Activated CD4-positive, CD25-positive, alpha-beta regulatory T cell treated with anti-CD3 and anti-CD28 coated beads, Interleukin-2, amount 50 U/mL, for 24 hours (primary cell): ENCODE measurements at regions not wholly inside any gene's neighbourhood (a gene's known extent, or its start where the extent isn't known, plus 50 kb on each side); places are given as distances from the start of the nearest gene placed in this dataset.

Experiments used
- ATAC-seq, 2 donors: fragments of 150-1000 bp; cut with Tn5 transposase; one replicate each; pipeline ENCODE4 v1.10.0; 2021; ENCODE audit warnings: mild to moderate bottlenecking in 1 of 2, moderate library complexity in 1 of 2

DNA sequence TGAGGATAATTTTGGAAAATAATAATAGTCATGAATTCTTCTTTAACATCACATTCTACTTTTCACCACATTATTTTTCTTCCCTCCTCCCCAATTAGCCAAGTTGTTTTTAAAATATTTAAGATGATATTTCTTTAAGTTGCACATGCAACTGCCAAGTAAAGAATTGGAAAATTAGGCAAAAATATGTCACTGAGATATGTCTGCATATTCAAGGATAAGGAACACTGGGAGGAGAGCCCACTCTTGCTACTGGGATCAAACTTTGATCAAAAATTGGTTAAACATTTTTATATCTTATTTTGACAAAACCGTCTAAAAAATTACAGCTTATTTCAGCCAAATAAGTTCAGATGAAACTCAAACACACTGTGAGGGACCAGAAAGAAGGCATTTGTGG, 231.2 kb upstream of the TMTC1 start:
- no peak for ATAC-seq

DNA sequence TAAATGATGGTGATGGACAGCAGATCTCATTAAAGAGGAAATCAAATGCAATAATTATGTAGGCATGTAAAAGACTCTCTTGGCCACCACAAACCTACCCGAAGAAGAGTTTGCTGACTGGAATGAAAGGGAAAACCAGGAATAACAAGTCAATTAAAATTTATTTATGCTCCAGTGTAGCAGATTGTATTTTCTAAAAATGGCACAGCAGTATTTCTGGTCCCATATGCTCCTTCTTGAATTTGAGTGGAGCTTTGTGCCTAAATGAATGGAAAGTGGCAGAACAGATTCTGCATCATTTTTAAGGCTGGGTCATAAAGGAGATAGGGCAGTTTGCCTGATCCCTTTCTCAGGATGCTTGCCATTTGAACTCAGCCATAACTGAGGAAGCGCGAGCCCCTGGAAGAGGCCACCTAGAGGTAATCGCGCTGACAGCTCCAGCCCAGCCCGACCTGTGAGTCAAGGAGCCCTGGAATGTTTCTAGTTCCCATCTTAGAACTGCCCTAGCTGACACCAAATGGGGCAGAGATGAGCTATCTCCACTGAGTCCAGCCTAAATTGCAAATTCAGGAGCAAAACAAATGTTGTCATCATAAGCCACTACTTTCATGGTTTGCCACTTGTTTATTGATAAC, 229.2 kb upstream of the TMTC1 start:
- no peak for ATAC-seq

DNA sequence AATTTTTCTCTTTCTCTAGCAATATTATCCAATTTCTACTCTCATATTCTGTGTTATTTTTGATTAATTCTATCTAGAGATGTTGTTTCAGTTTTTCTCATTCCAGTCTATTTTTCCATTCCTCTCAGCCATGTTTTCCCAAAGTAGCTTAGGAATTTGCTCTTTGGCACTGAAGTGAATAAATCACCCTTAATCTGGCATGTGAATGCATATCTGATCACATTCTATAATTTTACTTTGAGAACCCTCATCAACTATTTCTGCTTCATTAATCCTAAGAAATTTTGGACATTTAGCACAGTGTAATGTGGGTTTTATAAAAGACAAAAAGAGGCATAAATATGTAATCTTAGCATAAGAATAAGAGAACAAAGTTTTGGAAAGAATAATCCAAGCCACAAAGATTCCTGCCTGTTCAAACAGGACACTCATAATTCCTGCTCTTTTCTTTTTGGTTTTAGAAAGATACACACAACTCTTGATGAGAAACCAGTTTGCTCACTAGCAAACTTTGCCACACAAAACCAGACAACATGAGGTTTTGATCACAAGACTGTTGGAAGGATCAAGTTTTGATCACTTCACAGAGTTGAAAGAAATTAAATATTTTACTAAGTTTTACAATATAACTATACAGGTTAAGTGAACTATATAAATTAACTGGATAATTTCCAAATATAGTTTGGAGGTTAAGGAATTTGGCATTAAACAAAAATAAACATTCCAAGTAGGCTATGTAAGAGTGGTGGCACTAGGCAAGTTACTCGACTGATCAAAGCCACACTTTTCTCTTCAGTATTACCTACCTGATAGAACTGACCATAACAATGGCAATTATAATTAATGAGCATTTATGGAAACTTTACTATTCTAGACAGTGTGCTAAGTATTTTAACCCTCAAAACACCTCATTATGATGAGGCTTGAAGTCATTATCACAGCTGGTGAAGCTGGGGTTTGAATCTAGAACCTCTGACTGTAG, 226.6 kb upstream of the TMTC1 start:
- ATAC-seq, result no peak

DNA sequence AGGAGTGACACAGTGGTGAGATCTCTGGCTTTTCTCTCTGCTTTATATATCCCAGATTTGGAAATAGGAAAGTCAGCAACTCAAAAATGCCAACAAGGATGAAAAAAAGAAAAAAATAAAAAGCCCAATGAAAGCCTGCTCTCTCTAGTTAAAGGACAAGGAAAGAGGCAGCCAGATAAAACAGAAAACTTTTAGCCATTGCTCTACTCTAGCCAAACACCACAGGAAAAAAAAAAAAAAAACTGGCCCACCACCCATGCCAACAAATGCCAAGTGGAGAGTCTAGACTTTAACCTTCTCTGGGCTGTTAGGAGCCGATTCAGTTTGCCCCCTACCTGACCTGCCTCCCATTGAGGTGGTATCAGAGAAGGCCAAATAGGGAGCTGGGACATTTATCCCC, 222.3 kb upstream of the TMTC1 start:
- ATAC-seq, result no peak

DNA sequence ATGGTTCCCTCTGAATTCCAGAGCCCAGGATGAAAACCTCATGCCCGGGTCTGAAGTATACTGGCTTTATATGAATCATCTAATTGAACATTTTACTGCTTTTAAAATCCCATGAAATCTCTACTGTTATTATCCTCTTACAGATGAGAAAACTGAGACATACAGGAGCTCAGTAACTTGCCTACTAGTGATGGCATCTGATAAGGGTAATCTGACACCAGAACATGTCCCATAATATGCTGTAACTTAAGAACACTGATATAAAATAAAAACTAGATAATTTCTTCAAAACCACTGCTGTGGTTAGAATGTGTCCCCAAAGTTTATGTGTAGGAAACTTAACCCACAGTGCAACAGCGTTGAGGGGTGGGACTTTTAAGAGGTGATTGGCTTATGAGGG, 219.6 kb upstream of the TMTC1 start:
- ATAC-seq, result no peak

DNA sequence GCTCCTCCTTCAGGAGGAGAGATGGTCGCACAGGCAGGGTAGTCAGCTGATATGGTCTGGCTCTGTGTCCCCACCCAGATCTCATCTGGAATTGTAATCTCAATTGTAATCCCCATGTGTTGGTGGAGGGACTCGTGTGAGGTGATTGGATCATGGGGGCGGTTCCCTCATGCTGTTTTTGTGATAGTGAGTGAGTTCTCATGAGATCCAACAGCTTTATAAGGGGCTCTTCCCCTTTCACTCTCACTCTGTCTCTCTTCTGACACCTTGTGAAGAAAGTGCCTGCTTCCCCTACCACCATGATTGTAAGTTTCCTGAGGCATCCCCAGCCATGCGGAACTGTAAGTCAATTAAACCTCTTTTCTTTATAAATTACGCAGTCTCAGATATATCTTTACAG, 218.9 kb upstream of the TMTC1 start:
- ATAC-seq, result no peak

DNA sequence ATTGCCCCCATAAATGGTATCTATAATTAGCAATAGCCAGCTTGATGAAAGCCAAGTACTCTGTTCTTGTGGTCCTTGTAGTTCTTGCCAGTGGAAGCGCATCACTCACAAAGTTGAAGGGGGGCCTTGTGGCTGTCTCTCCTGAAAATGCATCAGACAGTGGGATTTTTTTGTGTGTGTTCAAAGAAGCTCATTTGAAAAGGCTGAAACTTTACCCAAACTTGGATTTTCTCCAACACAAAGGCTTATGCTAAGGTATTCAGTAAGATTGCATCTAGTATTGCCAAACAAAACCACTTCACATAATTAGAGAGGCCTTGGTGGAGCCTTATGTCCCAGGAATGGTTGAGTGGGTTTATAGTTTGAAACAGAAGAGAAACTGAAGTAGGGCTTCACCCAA, 216.7 kb upstream of the TMTC1 start:
- ATAC-seq, result no peak

DNA sequence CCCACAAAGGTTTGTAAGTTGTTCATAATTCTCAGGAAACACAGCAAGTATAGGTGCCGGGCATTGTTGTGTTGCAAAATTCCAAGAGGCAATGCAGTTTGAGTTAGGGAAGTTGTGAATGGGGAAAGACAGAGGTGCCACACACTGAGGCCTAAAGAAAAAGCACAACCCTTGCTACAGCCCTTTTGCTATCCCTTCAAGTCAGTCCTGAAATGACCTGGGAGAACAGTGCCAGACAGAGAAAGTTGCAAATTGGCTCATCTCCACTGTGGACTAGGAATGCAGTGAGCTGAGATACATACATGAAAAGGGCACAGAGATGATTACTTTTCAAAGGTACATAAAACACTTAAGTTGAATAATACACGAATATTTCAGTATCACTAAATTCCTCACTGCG, 213.3 kb upstream of the TMTC1 start:
- no peak for ATAC-seq

DNA sequence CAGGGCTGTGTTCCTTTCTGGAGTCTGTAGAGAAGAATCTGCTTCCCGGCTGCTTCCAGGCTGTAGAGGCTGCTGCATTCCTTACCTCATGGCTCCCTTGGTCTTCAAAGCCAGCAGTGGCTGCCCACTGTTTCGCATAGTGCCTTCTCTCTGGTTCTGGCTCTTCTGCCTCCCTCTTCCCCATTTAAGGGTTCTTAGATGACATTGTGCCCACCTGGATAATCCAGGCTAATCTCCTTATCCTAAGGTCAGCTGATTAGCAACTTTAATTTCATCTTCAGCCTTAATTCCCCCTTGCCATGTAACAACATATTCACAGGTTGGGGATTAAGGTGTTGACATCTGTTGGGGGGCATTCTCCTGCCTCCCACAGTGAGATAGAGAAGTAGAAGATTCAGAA, 208.6 kb upstream of the TMTC1 start:
- ATAC-seq, result no peak

DNA sequence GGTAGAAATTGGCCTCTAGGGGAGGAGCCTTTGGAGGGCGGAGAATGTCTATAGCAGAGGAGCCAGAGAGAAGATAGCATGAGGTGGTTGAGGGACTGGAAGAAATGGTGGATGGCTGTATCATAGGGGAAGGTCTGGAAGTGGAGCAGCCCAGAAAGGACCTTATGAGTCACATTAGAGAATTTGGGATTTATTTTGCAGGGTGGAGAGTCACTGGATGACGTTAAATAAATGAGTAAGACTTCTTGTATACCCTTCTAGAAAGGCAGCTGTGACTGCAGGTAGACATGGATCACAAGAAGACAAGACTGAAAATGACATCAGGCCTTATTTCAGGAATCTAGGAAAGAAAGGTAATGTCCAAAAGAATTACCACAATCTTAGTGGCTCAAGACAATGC, 208.2 kb upstream of the TMTC1 start:
- ATAC-seq, result no peak

DNA sequence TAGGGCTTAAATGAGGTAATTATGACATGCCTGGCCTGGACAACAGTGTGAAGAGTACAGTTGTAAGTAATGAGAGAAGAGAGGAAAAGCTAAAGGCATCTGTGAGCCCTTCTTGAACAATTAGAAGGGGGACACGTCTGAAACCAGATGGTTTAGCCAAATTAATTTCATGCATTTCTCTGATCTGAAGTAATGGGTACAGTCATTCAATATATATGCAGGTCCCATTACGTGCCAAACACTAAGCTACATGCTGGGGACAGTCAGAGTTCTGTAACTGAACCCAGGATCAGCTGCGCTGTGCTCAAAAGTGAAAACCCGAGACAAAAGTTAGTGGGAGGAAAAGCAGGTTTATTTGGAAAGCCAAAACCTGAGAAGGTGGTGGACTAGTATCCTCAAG, 207.2 kb upstream of the TMTC1 start:
- no peak for ATAC-seq

DNA sequence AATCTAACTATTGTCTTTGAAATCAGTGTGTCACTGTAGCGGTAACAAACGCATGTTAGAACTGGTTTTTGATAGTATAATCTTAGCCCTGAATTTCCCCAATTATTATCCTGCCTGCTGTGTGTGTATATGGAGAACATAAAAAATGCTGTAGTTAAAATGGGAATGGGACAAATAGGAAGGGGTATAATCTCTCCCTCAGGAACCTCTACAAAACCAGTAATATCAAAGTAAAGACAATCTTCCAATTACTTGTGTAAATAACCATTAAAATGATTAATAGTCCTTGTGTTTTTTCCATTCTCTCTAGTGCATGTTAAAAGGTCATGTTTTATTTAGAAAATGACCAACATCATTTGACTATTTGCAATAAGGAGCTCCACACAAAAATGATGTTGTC, 200.1 kb upstream of the TMTC1 start:
- ATAC-seq, result no peak

DNA sequence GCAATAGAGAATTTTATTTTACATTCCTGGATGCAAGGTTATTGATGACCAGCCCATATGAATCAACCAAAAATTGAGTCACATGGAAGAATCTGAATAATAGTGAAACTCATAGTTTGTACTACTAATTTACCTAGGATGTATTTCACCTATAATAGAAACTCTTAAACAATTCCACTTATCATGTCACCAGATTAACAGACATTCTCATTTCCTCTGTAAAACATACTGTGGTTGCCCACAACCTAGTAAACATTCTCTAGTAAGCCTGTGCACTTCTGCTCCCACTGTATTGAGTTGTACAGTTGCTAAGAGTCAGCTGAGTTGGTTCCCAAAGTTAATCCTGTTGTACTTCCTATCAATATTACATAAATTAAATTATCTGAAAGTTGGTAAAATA, 196.6 kb upstream of the TMTC1 start:
- ATAC-seq, result no peak

DNA sequence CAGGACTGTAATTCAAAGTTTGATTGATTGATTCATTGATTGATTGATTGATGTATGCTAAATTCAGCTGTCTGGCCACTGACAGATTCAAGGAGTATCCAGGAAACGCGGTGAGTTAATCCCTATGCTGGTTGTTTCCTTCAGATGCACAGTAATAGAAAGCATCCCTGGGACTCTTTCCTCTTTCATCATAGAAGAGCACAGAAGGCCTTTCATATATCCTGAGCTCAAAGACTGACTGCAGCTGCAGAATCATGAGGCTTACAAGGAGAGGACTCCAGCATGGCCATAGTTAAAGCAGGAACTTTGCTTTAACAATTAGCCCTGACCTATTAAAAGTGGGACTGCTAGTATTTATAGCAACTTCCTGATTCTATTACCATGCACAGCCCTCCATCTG, 187.7 kb upstream of the TMTC1 start:
- no peak for ATAC-seq

DNA sequence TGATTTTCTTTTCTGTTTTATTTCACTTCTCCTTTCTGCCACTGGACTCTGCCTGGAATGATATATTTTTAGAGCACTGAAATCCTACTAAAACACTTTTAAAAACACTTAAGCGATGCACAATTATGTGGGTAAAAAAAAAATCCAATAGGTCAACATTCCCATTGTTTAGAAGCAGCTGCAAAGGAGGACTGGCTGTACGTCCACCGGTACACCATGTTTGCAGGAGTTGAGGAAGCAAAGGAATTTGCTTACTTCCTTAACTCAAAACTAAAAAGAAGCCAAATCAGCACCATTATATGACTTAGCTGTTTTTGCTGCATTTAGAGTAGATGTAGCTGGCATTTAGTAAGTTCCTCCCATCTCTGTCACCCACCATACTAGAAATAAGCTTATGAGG, 186.8 kb upstream of the TMTC1 start:
- ATAC-seq, result no peak

DNA sequence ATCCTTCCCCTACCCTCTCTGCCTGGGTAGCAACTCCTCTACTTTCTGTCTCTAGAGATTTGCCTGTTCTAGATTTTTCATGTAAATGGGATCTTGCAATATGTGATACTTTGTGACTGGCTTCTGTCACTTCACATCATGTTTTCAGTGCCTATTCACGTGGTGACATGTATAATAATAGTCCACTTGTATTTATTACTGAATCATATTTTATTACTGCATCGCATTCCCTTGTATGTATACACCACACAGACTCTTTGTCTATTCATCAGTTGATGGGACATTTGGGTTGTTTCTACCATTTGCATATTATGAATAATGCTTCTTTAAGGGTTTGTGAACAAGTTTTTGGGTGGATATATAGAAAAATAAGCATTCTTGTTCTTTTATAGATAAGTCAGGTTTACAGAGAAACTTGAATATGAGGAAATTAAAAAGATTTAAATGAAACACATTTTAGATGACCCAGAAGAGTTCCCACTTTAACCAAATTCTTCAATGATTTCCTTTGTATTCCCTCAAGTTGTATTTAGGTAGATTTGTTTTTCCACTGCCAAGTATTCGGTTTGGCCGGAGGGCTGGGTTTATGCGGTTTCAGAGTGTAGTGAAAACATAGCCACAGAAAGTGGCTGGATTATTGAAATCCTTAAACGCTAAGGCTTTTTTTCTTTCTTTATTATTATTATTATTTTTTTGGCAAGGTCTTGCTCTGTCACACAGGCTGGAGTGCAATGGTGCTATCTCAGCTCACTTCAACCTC, 178.7 kb upstream of the TMTC1 start:
- no peak for ATAC-seq

DNA sequence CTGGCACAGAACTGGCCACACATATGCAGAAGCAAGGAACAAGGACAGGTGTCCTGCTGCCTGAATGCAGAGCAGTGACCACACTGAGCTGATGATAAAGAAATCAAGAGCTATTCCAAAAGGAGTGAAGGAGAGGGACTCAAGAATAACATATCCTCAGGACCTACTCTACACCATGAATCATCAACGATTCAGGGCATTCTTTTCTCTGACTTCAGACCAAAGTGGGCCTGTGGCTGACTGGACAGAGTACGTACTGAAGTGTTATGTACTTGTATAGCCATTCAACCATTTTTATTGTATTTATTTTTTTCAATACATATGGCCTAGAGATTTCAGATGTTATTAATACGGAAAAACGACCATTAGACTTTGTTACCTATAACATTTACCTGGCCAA, 177.5 kb upstream of the TMTC1 start:
- ATAC-seq, result no peak

DNA sequence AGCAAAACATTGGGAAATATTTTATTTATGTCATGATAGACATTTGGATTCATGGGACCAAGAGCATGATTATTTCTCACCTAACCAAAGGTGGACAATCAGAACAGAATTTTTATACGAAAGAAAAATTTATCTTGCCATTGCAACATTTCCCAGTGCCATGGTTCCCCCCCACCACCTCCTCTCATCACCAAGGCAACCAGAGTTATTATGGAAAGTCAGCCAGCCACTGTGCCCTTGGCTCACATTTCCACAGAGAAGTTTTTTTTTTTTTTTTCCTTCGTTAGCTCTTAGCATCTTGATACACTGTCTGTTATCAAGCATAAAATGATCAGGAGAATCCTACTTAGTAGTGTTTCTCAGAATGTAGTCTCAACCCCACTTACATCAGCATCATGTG, 176.4 kb upstream of the TMTC1 start:
- ATAC-seq, result no peak

DNA sequence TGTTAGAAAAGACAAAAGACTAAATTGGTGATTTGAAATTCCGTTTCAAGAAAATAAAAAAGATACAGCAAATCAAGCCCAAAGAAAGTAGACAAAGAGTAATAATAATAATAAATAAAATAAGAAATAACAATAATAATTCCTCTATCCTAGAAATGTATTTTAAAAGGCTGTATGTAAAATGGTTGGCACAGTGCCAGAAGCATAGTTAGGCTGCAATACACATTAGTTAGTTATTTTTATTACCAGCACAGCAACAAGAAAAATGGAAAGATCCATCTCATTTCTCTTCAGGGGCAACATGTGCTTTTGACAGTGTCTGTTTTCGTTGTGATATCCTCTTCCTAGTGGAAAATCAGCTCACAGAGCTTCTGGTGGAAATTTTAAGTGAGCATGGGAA, 174.1 kb upstream of the TMTC1 start:
- ATAC-seq, result no peak

DNA sequence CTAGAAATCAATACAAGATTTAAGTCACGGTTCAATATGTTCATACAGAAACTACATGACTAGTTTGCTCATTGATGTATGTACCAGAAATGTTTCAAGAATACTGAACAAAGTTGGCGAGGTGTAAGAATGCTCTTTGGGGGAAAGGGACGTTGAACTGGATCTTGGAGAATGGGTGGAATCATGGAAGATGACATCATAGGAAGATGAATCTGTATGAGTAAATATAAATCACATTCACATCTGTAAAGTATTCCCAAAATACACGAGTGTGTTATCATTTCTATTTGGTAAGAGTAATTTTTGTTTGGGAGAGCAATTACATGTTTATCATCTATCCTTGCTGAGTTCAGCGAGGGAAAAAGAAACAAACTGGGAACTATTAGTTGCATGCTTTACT, 162.2 kb upstream of the TMTC1 start:
- ATAC-seq, result no peak

DNA sequence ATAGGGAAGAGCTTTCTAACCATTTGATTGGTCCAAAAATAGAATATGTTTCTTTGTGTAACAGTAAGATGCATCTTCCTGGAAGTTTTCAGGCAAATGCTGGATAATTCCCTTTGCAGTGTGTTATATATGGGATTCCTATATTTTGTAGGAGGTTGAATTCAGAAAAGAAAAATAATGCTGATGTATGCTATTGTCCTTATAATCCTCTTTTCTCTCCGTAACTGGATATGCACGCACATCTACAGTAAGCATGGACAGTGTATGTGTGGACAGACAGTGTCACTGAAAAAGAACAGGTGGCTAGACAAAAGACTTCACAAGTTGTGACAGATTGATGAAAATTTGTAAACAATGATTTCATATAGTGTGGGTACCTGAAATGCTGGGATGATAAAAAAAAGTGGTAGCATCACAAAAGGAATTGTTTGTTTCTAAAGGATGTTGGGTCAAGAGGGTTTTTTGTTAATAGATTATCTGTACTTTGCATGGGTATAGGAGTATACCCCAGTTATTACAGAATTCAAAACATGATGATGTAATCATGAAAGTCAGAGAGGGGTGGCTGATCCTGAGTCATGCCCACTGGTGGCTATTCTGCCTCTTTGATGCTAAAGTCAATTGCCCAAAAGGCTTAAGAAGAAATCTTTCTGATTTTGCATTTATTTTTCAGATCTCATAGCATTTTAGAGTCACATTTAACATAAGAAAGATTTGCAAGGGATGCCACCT, 160.7 kb upstream of the TMTC1 start:
- no peak for ATAC-seq

DNA sequence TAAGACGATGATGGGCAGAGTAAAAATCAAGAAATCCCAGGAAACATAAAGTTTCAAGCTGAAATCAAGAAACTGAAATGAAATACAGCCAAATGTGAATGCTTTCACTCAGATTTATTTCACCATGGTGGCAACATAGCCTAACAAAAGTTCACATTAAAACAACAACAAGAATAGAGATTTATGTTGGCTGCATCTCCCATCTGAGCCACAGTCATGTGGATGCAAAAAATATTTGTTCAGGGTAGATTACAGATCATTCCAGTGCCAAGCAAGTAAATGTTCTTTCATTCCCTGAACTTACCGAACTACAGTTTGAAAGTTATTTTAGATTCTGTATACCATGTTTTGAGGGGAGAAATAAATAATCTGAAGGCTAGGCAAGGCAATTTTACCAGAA, 159.9 kb upstream of the TMTC1 start:
- no peak for ATAC-seq

DNA sequence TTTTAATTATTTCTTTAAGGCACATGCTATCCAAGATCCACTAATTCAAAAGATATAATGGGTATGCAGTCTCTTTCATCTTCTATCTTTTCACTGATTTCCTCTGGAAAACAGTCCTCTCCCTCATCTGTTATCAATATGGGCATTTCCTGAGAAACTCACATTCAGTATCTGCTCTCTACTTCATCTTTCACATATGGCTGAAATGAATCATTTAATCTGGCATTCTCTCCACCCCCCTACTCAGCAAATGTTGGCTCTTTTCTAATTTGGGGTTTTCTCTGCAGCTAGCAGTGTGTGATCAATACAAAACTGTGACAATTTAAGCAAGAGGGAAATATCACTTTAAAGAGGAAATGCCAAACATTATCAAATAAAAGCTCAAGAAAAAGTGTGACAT, 157.1 kb upstream of the TMTC1 start:
- no peak for ATAC-seq
